GM12891 (cell line): ENCODE measurements at regions not wholly inside any gene's neighbourhood (a gene's known extent, or its start where the extent isn't known, plus 50 kb on each side); places are given as distances from the start of the nearest gene placed in this dataset.

Experiments used
- DNase-seq: peaks from one replicate; pipeline ENCODE4 v3.0.0; 2011; ENCODE audit warnings: low spot score; ENCODE audit not compliant: insufficient read length
- FAIRE-seq: peaks from 2 replicates; lab custom pipeline; 2011; peaks lifted over from hg19 to GRCh38; lab: Jason Lieb, UNC
- PAX5 ChIP-seq: IDR thresholded peaks from 2 replicates; pipeline ENCODE4 v1.6.1; 2011; ENCODE audit warnings: low read length, moderate library complexity, mild to moderate bottlenecking; ENCODE audit not compliant: insufficient read depth, severe bottlenecking
- POLR2A ChIP-seq: IDR thresholded peaks from 2 replicates; pipeline ENCODE4 v1.6.1; 2011; ENCODE audit warnings: low read depth, low read length, control low read depth
- POLR2AphosphoS5 ChIP-seq: IDR thresholded peaks from 2 replicates; pipeline ENCODE4 v1.6.1; 2011; ENCODE audit warnings: low read depth, low read length, control low read depth
- POU2F2 ChIP-seq: IDR thresholded peaks from 2 replicates; pipeline ENCODE4 v1.6.1; 2011; ENCODE audit warnings: low read depth, mild to moderate bottlenecking, control low read depth, low read length, moderate library complexity
- SPI1 ChIP-seq: IDR thresholded peaks from 2 replicates; pipeline ENCODE4 v1.6.1; 2011; ENCODE audit warnings: low read depth, low read length, control low read depth
- TAF1 ChIP-seq: IDR thresholded peaks from 2 replicates; pipeline ENCODE4 v1.6.1; 2011; ENCODE audit warnings: low read depth, low read length, control low read depth

DNA sequence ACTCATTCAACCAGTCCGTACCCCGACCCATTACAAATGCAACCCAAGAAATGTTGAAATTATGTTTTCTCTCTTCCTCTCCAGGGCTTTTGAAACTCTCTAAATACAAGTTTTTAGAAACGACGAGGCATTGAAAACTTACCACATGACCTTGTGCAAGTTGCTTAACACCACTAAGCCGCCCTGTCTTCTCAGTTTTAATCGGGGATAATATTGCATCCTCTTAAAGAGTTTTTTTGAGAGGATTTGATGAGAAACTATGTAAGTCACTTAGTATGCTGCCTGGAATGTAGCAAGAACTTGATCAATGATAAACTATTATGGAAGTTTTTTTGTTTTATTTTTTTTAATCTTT lies 149.0 kb upstream of the FAM20A start:
- no peak for FAIRE-seq
- no peak for TF ChIP-seq TAF1
- TF ChIP-seq POU2F2: no peak
- no peak for TF ChIP-seq SPI1
- TF ChIP-seq POLR2A: no peak
- no peak for TF ChIP-seq PAX5
- TF ChIP-seq POLR2AphosphoS5: no peak

GRCh38 chr17:68749349-68750207 lies 148.4 kb upstream of the FAM20A start:
- DNase-seq: no peak
- no peak for FAIRE-seq
- TF ChIP-seq PAX5 (no peak), POLR2A (no peak), TAF1 (no peak), POLR2AphosphoS5 (no peak), SPI1 (no peak), POU2F2 (no peak)

More for the DNA sequence above, 149.0 kb upstream of the FAM20A start:
- DNase-seq: no peak

DNA sequence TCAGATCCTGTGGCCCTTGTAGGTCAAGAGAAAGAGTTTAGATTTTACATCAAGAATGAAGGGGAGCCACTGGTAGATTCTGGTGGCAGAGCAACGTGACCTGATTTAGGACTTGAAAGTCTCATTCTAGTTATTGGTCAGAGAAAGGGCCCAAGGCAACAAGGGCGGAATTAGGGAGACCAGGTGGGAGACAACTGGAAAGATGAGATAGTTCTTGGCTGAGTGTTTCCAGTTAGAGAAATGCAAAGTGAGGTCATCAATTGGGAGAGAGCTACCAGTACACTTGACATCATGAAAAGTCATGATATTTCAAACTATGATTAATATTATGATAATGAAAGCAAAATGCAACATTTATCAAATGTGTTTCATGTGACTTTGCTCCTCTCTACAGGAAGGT lies 147.2 kb upstream of the FAM20A start:
- TF ChIP-seq TAF1 (no peak), SPI1 (no peak), POU2F2 (no peak), PAX5 (no peak), POLR2A (no peak), POLR2AphosphoS5 (no peak)
- DNase-seq (no peak), FAIRE-seq (no peak)

GRCh38 chr17:68740555-68741447 lies 139.6 kb upstream of the FAM20A start:
- FAIRE-seq (no peak), DNase-seq (no peak)
- no peak for TF ChIP-seq POLR2A
- TF ChIP-seq POLR2AphosphoS5: no peak
- TF ChIP-seq POU2F2: no peak
- TF ChIP-seq SPI1: no peak
- TF ChIP-seq TAF1: no peak
- TF ChIP-seq PAX5: no peak

GRCh38 chr17:68737761-68738443 lies 136.7 kb upstream of the FAM20A start:
- no peak for TF ChIP-seq POU2F2
- no peak for TF ChIP-seq PAX5
- TF ChIP-seq POLR2AphosphoS5: no peak
- TF ChIP-seq POLR2A: no peak
- no peak for TF ChIP-seq SPI1
- no peak for TF ChIP-seq TAF1
- FAIRE-seq (no peak), DNase-seq (no peak)

DNA sequence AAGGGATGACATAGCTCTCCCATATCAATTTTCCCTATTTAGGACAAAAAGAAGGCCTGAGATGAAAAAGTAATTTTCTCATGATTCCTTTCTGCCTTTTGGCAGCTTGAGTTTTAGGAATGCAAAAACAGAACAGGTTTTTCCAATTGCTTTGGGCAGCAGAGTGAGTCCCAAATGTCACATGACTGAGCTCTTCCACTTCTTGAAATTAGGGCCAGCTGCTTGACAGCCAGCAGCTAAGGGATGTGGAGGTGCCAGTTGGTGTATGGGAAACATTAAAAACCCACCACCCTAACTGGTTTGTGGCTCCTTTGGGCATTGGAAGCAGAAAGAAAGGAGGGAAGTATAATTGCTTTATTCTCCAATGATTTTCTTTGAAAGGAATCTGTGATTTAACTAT lies 133.8 kb upstream of the FAM20A start:
- no peak for FAIRE-seq

GRCh38 chr17:68734187-68734900 lies 133.2 kb upstream of the FAM20A start:
- no peak for TF ChIP-seq SPI1
- TF ChIP-seq POLR2A: no peak
- no peak for TF ChIP-seq POU2F2
- no peak for TF ChIP-seq TAF1
- no peak for TF ChIP-seq POLR2AphosphoS5
- TF ChIP-seq PAX5: no peak
- DNase-seq: no peak
- no peak for FAIRE-seq

More for the DNA sequence above, 133.8 kb upstream of the FAM20A start:
- TF ChIP-seq TAF1 (no peak), POLR2AphosphoS5 (no peak)
- DNase-seq: no peak

DNA sequence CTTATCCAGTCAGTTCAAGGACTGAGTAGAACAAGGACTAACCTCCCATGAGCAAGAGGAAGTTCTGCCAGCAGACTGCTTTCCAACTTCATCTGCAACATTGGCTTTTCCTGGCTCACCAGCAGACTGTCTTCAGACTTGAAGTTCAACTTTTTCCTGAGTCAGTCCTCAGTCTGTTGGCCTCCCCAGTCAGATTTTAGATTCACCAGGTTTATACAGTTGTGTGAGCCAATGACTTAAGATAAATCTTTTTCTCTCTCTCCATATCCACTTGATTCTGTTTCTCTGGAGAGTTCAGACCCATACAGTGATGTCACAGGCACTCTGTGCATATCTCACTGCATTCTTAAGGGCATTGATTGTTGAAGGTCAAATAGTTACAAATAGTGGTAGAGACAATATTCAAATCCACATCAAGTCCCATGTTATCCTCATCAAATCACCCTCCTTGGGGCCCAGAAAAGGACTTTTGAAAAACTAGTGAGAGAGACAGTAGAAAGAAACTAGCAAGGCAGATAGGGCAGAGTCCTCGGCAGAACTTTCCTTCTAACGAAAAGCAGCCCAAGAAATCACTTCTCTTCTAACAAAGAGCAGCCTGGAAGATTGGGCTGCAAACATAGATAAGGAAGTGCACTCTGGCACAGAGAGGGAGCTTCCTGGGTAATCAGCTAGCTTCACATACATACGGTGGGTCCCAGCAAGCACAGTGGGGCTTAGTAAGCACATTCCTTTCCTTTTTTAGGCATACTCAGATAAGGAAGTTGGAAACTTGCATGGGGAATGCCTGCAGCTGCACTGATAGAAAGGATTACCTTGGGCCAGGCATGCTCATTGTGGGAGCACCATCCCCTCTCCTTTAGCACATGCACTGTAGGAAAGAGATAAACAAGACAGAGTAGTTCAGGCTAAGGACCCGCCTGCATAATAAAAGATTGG lies 132.3 kb upstream of the FAM20A start:
- no peak for TF ChIP-seq POU2F2
- TF ChIP-seq TAF1: no peak
- TF ChIP-seq PAX5: no peak
- no peak for TF ChIP-seq POLR2A
- TF ChIP-seq POLR2AphosphoS5: no peak
- TF ChIP-seq SPI1: no peak
- DNase-seq (no peak), FAIRE-seq (no peak)
